GM21423 (cell line): ENCODE measurements at regions not wholly inside any gene's neighbourhood (a gene's known extent, or its start where the extent isn't known, plus 50 kb on each side); places are given as distances from the start of the nearest gene placed in this dataset.

Experiments used
- ATAC-seq: cut with Tn5 transposase; IDR thresholded peaks from one replicate; pipeline ENCODE4 v1.9.1; 2021; ENCODE audit warnings: mild to moderate bottlenecking, moderate library complexity; ENCODE audit not compliant: unreplicated experiment

- ATAC-seq = no peak
These were observed 472.1 kb downstream of the CDH2 start for GRCh38 chr18:27704736-27705361.

DNA sequence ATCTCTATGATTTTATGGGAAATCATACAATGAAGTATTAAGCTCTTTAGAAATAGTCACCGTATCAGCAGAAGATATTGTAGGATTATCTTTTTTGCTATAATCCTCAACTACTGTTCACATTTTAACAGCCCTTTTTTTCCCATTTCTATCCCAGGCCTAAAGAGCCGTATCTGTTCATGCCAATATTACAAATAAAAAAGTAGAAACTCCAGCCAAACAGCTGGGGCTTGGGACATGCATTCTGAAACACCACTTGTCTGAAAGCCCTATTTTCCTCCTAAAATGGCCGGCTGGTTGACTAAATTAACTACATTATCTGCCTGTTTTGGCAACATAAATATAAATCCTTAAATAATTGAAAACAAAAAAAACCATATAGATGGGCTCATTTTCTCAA lies 477.8 kb downstream of the CDH2 start:
- no peak for ATAC-seq

DNA sequence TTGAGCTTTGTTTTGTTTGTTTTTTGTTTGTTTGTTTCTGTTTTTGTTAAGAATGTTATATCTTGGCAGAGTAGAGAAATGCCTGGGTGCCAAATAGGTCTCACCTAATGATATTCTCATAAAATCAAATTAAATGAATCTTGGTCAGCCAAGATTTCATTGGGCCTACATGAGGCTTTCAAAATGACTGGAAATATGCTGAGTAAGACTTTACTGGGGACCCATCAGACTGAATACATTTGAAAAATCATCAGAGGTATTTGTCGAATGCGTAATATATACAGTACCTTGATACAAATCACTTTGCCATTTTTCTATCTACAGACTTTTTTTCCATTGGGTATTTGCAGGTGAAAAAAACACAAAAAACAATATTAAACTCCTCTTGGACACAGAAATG lies 480.8 kb downstream of the CDH2 start:
- no peak for ATAC-seq

- ATAC-seq = no peak
These were observed 481.4 kb downstream of the CDH2 start for GRCh38 chr18:27695503-27695902.

- no peak for ATAC-seq
These were observed 481.9 kb downstream of the CDH2 start for GRCh38 chr18:27695052-27695451.

DNA sequence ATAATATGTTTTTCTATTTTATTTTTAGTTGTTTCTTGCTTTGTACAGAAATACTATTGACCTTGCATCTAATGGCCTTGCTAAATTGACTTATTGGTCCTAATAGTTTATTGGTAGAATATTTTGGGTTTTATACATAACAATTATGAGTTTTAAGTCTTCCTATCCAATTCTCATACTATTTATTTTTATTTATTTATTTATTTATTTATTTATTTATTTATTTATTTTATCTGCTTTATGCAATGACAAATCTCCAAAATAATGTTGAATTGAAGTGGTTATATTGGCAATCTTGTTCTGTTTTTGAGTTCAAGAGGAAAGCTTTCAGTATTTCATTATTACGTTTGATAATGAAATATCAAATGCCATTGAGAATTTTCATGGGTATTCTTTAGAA lies 488.3 kb downstream of the CDH2 start:
- ATAC-seq = no peak

- ATAC-seq = no peak
These were observed 489.5 kb downstream of the CDH2 start for GRCh38 chr18:27687351-27687979.

GRCh38 chr18:27685807-27686412 lies 491.0 kb downstream of the CDH2 start:
- ATAC-seq = no peak

- ATAC-seq = no peak
These were observed 491.8 kb downstream of the CDH2 start for GRCh38 chr18:27685091-27685490.

DNA sequence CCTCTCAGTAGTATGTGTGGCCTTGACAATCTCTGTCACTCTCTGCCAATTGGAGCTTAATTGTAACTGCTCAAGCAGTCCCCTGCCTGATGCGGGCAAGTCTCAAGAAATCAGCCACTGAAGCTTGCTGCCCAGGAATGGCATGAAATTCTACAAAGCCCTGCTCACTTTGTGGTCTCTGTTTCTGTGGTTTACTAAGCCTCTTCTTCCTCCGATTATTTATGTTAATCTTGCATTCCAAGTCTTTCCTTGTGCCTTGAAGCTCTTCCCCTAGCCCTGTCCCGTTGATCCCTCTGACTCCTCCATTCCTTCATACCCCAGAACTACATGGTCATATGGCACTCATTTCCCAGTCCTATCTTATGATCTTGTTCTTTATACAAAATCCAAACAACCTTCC lies 489.3 kb upstream of the CHST9 start:
- no peak for ATAC-seq

DNA sequence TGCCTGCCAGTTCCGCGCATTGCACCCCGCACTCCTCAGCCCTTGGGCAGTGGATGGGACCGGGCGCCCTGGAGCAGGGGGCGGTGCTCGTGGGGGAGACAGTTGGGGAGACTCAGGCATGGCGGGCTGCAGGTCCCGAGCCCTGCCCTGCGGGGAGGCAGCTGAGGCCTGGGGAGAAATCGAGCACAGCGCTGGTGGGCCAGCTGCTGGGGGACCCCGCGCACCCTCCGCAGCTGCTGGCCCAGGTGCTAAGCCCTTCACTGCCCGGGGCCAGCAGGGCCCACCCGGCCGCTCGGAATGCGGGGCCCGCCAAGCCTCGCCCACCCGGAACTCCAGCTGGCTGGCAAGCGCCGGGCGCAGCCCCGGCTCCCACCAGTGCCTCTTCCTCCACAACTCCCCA lies 488.8 kb upstream of the CHST9 start:
- no peak for ATAC-seq

- ATAC-seq = no peak
These were observed 483.1 kb upstream of the CHST9 start for GRCh38 chr18:27668158-27668557.

DNA sequence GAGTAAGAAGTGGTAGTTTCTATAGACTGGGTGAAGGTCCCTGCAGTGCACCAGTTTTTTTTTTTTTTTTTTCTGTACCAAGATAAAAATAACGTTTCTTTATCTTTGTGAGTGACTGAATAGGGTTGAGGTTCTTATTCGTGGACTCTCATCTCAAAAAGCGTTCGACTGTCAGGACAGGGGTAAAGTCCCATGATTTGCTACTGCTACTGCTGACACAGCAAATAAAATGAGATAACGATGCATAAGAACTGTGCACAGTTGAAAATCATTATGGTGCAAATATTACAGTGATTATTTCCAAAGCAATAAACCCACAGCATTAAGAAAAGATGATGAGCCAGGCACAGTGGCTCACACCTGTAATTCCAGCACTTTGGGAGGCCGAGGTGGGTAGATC lies 482.0 kb upstream of the CHST9 start:
- ATAC-seq = no peak

DNA sequence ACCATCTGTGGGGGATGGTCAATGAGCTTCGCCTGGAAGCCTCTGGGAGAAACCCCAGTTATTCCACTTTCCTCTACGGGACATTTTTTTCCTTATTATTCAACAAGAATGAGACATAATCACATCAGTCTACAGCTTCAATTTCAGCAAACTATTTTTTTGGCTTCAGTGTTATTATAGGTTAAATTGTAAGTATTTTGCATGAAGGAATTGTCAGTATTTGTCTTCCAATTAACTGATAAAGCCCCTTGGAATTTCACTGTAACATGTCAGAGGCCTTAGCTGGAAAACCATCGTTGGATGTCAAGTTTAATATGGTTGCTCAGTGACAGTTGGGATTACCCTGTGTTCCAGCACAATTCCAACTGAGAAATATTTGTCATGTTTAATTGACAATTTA lies 480.9 kb upstream of the CHST9 start:
- no peak for ATAC-seq

GRCh38 chr18:27665264-27665799 lies 480.2 kb upstream of the CHST9 start:
- ATAC-seq = no peak

DNA sequence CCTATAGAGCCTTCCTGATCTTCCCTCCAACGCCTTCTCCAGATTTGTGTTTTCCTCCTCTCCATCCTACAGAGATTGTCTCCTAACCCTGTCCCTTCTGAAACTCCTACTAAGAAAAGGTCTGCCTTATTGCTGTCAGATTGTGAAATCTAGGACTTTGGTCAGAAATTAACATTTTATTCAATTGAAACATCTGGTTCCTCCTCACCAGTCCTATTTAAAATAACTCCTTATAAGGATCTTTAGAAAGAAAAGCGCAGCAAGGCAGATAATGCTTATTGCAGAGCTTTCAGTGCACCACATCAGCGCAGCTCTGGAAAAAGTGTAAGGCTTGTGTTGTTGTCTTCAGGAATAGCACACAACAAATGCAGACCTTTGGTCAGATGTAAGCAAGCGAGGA lies 477.8 kb upstream of the CHST9 start:
- no peak for ATAC-seq

GRCh38 chr18:27662537-27662936 lies 477.4 kb upstream of the CHST9 start:
- no peak for ATAC-seq

DNA sequence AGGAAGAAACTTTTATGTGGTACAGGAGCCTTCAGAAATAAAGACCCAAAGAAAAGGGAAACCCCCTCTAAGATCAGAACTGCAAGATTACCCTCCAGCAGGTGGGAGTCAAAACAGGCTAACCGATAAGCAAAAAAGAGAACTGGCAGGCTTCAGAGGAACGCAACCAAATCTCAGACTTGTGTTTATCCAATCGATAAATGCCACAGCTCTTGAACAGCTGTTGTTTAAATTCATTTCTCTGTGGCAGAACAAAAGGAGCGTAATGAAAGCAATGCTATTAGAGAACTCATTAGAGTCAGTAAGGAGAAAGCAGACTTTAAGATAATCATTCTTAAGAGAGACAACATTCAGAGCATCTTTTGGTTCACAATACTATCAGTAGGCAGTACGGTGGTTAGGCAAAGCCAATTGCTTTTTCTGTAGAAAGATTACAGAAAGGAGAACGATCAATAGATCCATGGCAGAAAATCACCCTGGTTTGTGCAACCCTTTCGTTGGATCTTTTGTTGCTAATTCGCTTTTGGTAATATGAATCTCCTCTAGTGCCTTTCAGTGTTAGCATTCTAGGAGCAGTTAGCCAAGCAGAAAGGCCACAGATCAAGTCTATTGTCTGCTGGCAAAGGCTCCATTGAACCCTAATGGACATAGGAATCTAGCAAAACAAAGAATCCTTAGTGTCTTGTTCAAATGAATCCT lies 476.4 kb upstream of the CHST9 start:
- ATAC-seq = no peak

DNA sequence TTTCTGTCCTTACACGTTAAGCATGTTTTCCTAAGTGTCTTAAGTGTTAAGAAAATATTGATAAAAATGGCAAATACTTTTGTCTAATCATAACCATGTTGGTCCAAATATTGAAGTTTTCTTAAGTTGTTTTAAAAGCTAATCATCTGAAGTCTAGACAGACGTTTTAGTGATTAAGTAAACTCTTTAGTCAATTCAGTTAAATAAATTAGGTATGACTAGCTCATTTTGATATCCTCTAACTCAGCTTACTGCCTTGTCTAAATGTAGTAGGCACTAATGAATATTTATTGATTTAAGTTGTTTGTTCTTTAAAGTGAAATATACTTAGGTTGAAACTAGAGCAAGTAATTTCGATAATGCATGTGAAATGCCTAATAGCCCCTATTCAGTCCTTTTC lies 471.8 kb upstream of the CHST9 start:
- no peak for ATAC-seq

DNA sequence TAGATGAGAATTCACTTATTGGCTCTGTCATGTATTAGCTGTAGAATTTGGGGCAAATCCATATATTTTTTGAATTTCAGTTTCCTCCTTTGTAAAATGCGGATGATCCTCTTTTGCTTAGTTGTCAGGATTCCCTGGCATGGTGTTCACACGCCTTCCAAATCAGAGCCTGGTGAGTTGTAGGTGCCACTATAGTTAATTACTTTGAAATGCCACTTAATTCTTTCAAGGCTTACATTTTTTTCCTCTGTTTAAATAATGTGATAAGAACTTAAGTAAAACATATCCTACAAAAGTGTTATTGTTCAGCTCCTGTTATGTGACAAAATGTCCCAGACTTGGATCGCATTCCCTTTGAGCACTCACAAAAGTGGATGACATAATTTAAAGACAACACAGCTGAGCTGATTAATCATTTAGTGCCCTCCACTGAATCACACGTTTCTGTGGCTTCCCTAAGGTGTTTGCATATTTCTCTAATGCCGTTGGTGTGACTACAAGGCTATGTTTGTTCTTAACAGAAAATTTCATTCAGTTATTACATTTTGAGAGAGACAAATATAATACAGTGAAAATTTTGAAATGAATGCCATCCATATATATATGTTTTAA lies 471.2 kb upstream of the CHST9 start:
- no peak for ATAC-seq

DNA sequence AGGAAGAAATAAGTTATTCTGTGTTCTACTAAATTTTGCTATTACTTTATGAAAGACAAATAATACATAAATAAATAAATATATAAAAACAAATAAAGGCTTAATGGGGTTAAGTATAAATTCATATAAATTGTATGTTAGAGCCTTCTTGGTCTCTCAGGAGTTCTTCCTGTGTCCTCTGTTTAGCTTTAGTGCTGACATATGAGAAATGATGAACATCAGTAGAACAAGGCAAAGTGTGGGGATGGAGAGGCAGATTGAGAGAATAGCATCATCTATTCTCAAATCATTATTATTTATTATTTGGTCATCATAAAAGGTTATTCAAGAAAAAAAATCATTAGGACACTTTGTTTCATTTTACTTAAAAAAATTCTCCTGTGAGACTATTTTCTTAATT lies 468.1 kb upstream of the CHST9 start:
- no peak for ATAC-seq
